Fibroblast of villous mesenchyme (primary cell): ENCODE measurements at regions not wholly inside any gene's neighbourhood (a gene's known extent, or its start where the extent isn't known, plus 50 kb on each side); places are given as distances from the start of the nearest gene placed in this dataset.

Source experiments
- DNase-seq: peaks from one replicate; pipeline ENCODE4 v3.0.0-alpha.2; 2010; ENCODE audit warnings: low read depth
- H3K4me3 ChIP-seq: 2 replicates; pipeline ENCODE4 v1.5.1; 2011; ENCODE audit warnings: low read depth, mild to moderate bottlenecking, low read length
- TF ChIP-seq, protein P1 (sequence below): IDR thresholded peaks from 2 replicates; pipeline ENCODE4 v1.5.1; 2012; ENCODE audit warnings: low read depth, mild to moderate bottlenecking, low read length; ENCODE audit not compliant: insufficient read depth

- DNase-seq = no peak
- TF ChIP-seq, protein P1, sequence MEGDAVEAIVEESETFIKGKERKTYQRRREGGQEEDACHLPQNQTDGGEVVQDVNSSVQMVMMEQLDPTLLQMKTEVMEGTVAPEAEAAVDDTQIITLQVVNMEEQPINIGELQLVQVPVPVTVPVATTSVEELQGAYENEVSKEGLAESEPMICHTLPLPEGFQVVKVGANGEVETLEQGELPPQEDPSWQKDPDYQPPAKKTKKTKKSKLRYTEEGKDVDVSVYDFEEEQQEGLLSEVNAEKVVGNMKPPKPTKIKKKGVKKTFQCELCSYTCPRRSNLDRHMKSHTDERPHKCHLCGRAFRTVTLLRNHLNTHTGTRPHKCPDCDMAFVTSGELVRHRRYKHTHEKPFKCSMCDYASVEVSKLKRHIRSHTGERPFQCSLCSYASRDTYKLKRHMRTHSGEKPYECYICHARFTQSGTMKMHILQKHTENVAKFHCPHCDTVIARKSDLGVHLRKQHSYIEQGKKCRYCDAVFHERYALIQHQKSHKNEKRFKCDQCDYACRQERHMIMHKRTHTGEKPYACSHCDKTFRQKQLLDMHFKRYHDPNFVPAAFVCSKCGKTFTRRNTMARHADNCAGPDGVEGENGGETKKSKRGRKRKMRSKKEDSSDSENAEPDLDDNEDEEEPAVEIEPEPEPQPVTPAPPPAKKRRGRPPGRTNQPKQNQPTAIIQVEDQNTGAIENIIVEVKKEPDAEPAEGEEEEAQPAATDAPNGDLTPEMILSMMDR = no peak
- no peak overlapping the region for H3K4me3 ChIP-seq
Observed at GRCh38 chr3:152976239-152976638, 141.3 kb downstream of the P2RY1 start.

GRCh38 chr3:152977366-152977765 is 142.4 kb downstream of the P2RY1 start:
- TF ChIP-seq, protein P1 = no peak
- H3K4me3 ChIP-seq = no peak overlapping the region
- DNase-seq = no peak

- H3K4me3 ChIP-seq = no peak overlapping the region
- TF ChIP-seq, protein P1 = no peak
- no peak for DNase-seq
Observed at GRCh38 chr3:152978152-152978551, 143.2 kb downstream of the P2RY1 start.

DNA sequence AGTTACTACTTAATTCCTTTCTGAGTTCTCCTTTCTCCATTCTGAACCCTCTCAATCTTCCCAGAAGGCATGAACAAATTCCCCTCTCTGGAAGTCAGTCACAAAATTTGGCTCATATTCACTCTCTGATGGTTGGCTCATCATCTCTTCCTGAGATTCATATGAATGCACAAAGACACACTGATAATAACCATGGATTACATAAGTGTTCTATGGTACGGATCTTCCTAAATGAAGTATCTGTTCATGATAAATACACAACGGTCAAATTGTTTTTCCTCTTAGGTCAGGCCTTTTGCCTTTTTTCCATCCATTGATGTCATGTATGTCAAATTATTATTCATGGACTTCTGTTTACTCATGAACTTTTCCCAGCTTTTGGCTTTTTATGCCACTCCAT is 162.6 kb downstream of the P2RY1 start:
- TF ChIP-seq, protein P1 = no peak
- no peak for DNase-seq
- no peak overlapping the region for H3K4me3 ChIP-seq

- DNase-seq = no peak
- TF ChIP-seq, protein P1 = no peak
- no peak overlapping the region for H3K4me3 ChIP-seq
Observed at GRCh38 chr3:152998591-152998990, 163.4 kb upstream of the RAP2B start.

DNA sequence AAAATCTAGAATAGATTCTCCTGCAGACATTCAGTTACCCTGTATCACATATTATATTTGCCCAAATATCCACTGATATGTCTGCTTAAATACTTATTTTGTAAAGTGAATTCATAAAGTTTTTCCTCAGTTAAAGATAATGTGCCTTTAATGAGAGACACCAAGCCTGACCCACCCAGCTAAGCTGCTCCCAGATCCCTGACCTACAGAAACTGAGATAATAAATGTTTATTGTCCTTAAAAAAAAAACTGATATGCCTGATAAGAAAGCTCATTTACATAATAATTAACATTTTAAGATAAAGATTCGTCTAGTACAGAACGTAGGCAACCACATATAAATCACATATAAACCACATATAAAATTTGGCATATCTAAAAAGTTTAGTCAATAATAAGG is 161.7 kb upstream of the RAP2B start:
- TF ChIP-seq, protein P1 = no peak
- no peak for DNase-seq
- no peak overlapping the region for H3K4me3 ChIP-seq
